ENCODE measurements at regions not wholly inside any gene's neighbourhood (a gene's known extent, or its start where the extent isn't known, plus 50 kb on each side); places are given as distances from the start of the nearest gene placed in this dataset.

DNA sequence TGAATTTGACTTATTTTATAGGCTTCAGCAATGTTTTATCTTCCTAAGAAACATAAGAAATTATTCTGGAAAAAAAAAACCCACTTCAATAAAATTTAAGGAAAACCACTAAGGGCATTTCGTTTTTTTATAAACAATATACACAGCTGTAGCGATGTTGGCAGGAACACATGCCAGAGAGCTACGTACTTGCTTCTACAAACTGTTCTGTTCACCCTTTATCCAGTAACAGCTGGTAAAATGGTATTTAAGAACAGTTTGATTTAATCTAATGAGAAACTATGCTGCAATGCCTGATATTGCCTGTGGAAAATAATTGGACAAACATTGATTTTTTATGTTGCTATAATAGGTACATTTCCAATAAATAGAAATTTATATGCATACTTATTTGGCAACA, 137.2 kb upstream of the DACH1 start:
- no peak for DNase-seq (ENCODE audit: low read depth in 1 of 2, low spot score in 1 of 2)
- Histone ChIP-seq H3K27me3 (ENCODE audit: insufficient read depth, poor library complexity, severe bottlenecking) (peaks cover 2% of the 10 kb centered on the region), H3K27ac (replicated peaks) (no peak overlapping the region)

DNA sequence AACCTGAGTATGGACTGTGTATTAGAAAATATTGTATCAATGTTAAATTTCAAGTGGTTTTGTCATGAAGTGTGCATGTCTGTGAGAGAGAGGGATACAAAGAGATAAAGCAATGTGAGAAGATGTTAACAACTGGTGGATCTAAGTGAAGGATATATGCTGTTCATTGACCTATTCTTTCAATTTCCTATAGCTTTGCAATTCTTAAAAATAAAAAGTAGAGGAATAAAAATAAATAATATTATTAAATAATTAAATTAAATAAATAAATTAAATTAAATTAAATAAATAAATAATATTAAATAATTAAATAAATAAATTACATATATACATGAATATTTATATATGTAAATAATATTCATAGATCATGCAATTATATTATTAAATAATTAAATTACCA, 131.2 kb upstream of the DACH1 start:
- Histone ChIP-seq H3K27me3 (ENCODE audit: insufficient read depth, poor library complexity, severe bottlenecking) (no peaks in the 10 kb centered on the region), H3K4me3 (replicated peaks; ENCODE audit: insufficient read depth, low read length) (no peak overlapping the region), H3K27ac (replicated peaks) (no peak overlapping the region)
- DNase-seq (ENCODE audit: low read depth in 1 of 2, low spot score in 1 of 2), result no peak
- TF ChIP-seq, protein P1, sequence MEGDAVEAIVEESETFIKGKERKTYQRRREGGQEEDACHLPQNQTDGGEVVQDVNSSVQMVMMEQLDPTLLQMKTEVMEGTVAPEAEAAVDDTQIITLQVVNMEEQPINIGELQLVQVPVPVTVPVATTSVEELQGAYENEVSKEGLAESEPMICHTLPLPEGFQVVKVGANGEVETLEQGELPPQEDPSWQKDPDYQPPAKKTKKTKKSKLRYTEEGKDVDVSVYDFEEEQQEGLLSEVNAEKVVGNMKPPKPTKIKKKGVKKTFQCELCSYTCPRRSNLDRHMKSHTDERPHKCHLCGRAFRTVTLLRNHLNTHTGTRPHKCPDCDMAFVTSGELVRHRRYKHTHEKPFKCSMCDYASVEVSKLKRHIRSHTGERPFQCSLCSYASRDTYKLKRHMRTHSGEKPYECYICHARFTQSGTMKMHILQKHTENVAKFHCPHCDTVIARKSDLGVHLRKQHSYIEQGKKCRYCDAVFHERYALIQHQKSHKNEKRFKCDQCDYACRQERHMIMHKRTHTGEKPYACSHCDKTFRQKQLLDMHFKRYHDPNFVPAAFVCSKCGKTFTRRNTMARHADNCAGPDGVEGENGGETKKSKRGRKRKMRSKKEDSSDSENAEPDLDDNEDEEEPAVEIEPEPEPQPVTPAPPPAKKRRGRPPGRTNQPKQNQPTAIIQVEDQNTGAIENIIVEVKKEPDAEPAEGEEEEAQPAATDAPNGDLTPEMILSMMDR (IDR thresholded peaks at IDR 0.05; ENCODE audit: insufficient read depth, low read length), result no peak
- TF ChIP-seq, protein P2, sequence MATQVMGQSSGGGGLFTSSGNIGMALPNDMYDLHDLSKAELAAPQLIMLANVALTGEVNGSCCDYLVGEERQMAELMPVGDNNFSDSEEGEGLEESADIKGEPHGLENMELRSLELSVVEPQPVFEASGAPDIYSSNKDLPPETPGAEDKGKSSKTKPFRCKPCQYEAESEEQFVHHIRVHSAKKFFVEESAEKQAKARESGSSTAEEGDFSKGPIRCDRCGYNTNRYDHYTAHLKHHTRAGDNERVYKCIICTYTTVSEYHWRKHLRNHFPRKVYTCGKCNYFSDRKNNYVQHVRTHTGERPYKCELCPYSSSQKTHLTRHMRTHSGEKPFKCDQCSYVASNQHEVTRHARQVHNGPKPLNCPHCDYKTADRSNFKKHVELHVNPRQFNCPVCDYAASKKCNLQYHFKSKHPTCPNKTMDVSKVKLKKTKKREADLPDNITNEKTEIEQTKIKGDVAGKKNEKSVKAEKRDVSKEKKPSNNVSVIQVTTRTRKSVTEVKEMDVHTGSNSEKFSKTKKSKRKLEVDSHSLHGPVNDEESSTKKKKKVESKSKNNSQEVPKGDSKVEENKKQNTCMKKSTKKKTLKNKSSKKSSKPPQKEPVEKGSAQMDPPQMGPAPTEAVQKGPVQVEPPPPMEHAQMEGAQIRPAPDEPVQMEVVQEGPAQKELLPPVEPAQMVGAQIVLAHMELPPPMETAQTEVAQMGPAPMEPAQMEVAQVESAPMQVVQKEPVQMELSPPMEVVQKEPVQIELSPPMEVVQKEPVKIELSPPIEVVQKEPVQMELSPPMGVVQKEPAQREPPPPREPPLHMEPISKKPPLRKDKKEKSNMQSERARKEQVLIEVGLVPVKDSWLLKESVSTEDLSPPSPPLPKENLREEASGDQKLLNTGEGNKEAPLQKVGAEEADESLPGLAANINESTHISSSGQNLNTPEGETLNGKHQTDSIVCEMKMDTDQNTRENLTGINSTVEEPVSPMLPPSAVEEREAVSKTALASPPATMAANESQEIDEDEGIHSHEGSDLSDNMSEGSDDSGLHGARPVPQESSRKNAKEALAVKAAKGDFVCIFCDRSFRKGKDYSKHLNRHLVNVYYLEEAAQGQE (IDR thresholded peaks at IDR 0.05; ENCODE audit: insufficient replicate concordance, low read depth), result no peak
- no peak for TF ChIP-seq GABPA (IDR thresholded peaks at IDR 0.05; ENCODE audit: low read depth)

More for the DNA sequence above, 137.2 kb upstream of the DACH1 start:
- TF ChIP-seq, protein P2 (IDR thresholded peaks at IDR 0.05; ENCODE audit: insufficient replicate concordance, low read depth), result no peak
- no peak for TF ChIP-seq POLR2AphosphoS5 (IDR thresholded peaks at IDR 0.05; ENCODE audit: low read depth)
- no peak for TF ChIP-seq SPI1 (IDR thresholded peaks at IDR 0.05; ENCODE audit: borderline replicate concordance, low read depth)
- TF ChIP-seq, protein P1 (IDR thresholded peaks at IDR 0.05; ENCODE audit: insufficient read depth, low read length), result no peak
- TF ChIP-seq GABPA (IDR thresholded peaks at IDR 0.05; ENCODE audit: low read depth), result no peak
- no peak overlapping the region for H3K4me3 ChIP-seq (replicated peaks; ENCODE audit: insufficient read depth, low read length)

DNA sequence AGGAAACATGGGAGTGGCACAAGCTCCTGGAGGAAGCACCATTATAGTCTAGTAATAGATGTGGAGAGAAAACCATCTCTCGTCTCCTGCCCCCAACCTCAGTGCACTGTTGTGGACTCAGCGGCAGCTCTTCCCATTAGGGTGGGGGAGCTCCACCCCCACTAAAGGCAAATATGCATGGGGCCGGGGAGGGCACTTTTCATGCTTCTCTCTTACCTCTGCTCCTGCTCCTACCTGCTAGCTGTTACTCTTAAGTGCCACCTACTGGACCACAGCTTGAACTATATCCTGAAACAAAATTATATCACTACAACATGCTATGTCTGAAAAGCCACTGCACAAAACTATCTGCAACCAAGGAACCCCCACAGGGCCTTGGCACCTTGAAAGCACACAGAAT, 112.6 kb upstream of the DACH1 start:
- Histone ChIP-seq H3K4me3 (replicated peaks; ENCODE audit: insufficient read depth, low read length) (no peak overlapping the region), H3K27ac (replicated peaks) (no peak overlapping the region), H3K27me3 (ENCODE audit: insufficient read depth, poor library complexity, severe bottlenecking) (no peaks in the 10 kb centered on the region)
- DNase-seq (ENCODE audit: low read depth in 1 of 2, low spot score in 1 of 2), result peak in 1 of 2 experiments; percentile 14
- TF ChIP-seq, protein P2 (IDR thresholded peaks at IDR 0.05; ENCODE audit: insufficient replicate concordance, low read depth), result no peak
- no peak for TF ChIP-seq GABPA (IDR thresholded peaks at IDR 0.05; ENCODE audit: low read depth)

DNA sequence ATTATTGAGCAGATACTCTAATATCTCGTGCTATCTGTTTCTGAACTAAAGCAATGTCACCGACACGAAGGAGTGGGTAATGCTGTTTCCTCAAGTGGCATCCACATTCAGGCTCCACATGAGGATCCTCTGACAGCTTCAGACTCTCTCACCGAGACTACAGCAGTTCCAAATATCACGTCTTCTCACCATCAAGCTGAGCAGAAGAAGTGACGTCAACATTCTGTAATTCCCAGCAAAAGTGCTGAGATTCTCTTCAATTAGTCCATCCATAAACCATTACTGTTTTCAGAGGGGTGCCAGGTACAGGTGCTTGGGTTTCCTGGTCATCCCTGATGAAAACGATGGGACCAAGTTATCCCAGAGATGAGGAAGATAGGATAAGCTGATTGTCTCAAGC, 110.0 kb upstream of the DACH1 start:
- Histone ChIP-seq H3K4me3 (replicated peaks; ENCODE audit: insufficient read depth, low read length) (no peak overlapping the region), H3K27me3 (ENCODE audit: insufficient read depth, poor library complexity, severe bottlenecking) (peaks cover 2% of the 10 kb centered on the region), H3K27ac (replicated peaks) (no peak overlapping the region)
- no peak for DNase-seq (ENCODE audit: low read depth in 1 of 2, low spot score in 1 of 2)
- TF ChIP-seq GABPA (IDR thresholded peaks at IDR 0.05; ENCODE audit: low read depth) (no peak), SPI1 (IDR thresholded peaks at IDR 0.05; ENCODE audit: borderline replicate concordance, low read depth) (no peak), POLR2AphosphoS5 (IDR thresholded peaks at IDR 0.05; ENCODE audit: low read depth) (no peak)
- TF ChIP-seq, protein P1 (IDR thresholded peaks at IDR 0.05; ENCODE audit: insufficient read depth, low read length), result no peak
- TF ChIP-seq, protein P2 (IDR thresholded peaks at IDR 0.05; ENCODE audit: insufficient replicate concordance, low read depth), result no peak
